GM13977 (cell line): ENCODE measurements at regions not wholly inside any gene's neighbourhood (a gene's known extent, or its start where the extent isn't known, plus 50 kb on each side); places are given as distances from the start of the nearest gene placed in this dataset.

Experiments
- DNase-seq: peaks from one replicate; pipeline ENCODE4 v3.0.0; 2012; ENCODE audit warnings: low spot score
- CTCF ChIP-seq: IDR thresholded peaks from 2 replicates; pipeline ENCODE4 v1.5.1; 2012; ENCODE audit warnings: mild to moderate bottlenecking, control low read depth; ENCODE audit not compliant: insufficient read depth; ENCODE audit errors: extremely low read depth, missing control alignments
- in situ Hi-C: fragments of 300-500 bp; cut with MboI; formaldehyde crosslinking; loops from one replicate; pipeline ENCODE4 v1.12.0; 2022; ENCODE audit warnings: low sequenced_read_pairs, low pct_unique_long_range_greater_than_20kb, mixed read lengths, inconsistent platforms; ENCODE audit not compliant: unreplicated experiment

- no peak for DNase-seq
- no peak for TF ChIP-seq CTCF
- in situ Hi-C loops, result no loop called here
Observed at GRCh38 chr6:93679836-93680235, 260.5 kb upstream of the EPHA7 start.

DNA sequence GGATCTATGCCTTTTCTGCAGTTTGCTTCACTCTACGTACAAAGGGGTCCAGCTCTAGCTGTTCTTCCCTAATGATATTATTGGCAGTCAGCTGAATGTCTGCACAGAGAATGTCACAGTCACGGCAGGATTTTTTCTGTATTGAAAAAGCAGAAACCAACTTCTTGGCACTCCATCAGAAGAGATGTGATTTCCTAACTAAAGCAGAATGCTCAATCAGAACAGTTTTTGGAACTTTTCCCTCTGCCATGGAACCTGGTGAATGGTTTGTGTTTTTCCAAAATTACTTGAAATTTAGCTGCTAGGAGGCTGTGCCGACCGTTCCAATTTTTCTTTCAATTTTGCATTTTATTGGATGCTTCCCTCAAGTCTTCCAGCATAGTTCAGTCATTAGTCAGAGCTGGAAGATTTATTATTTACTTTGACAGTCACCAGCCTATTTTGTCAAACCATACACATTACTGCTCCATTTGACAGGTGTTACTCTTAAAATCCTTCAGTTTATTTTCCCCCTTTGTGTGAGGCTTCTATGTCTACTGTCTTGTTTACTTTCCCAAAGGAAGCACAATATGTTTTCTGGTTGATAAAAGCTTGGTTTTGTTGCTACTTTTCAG, 259.6 kb upstream of the EPHA7 start:
- in situ Hi-C loops, result no loop called here

GRCh38 chr6:93677264-93677965, 258.1 kb upstream of the EPHA7 start:
- DNase-seq, result no peak
- TF ChIP-seq CTCF, result no peak
- in situ Hi-C loops, result no loop called here

More for the DNA sequence above, 259.6 kb upstream of the EPHA7 start:
- TF ChIP-seq CTCF, result no peak
- no peak for DNase-seq

DNA sequence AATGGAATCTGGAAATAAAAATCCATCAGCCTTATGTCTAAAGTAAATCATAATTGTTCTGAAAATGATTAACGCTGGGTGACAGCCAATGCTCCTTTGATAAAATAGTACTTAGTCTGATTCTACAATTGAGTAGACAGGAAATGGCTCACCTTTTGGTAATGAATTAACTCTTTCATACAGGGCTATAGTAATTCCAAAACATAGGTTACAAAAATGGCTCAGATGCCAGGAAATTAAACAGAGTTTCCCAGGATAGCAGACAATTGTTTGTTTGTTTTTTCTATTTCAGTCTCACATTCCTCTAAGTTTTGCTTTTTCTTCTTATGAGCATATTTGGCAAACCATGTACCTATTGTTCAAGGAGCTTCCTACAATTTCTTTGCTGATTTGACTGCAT, 257.2 kb upstream of the EPHA7 start:
- in situ Hi-C loops, result no loop called here
- no peak for TF ChIP-seq CTCF
- no peak for DNase-seq

- in situ Hi-C loops, result no loop called here
- no peak for DNase-seq
- TF ChIP-seq CTCF, result no peak
Observed at GRCh38 chr6:93675856-93676417, 256.6 kb upstream of the EPHA7 start.

- DNase-seq, result no peak
- no peak for TF ChIP-seq CTCF
- in situ Hi-C loops, result no loop called here
Observed at GRCh38 chr6:93663111-93663510, 243.8 kb upstream of the EPHA7 start.
